ENCODE measurements at regions not wholly inside any gene's neighbourhood (a gene's known extent, or its start where the extent isn't known, plus 50 kb on each side); places are given as distances from the start of the nearest gene placed in this dataset.

GRCh38 chr21:24594082-24594481 lies 1013.2 kb downstream of the MRPL39 start:
- Histone ChIP-seq H3K4me2 (ENCODE audit: insufficient read depth, low read length) (no peak overlapping the region), H2AFZ (ENCODE audit: low read length) (no peak overlapping the region), H3K4me1 (ENCODE audit: insufficient read depth, low read length) (no peaks in the 10 kb centered on the region), H3K79me2 (ENCODE audit: insufficient read depth, low read length) (no peaks in the 10 kb centered on the region), H3K4me3 (ENCODE audit: insufficient read depth, low read length) (no peak overlapping the region), H3K9me3 (ENCODE audit: low read depth, low read length) (peaks cover 7% of the 10 kb centered on the region), H4K20me1 (ENCODE audit: insufficient read depth, low read length) (no peaks in the 10 kb centered on the region), H3K36me3 (ENCODE audit: insufficient read depth, low read length) (no peaks in the 10 kb centered on the region), H3K27ac (ENCODE audit: low read depth, low read length) (no peak overlapping the region), H3K27me3 (ENCODE audit: insufficient read depth, low read length) (no peaks in the 10 kb centered on the region)
- DNase-seq (ENCODE audit: insufficient read length, low spot score, missing footprints) = no peak
- no peak for TF ChIP-seq CTCF (IDR thresholded peaks at IDR 0.05; ENCODE audit: extremely low read depth, low read depth, low read length)

- Histone ChIP-seq H2AFZ (ENCODE audit: low read length) (no peak overlapping the region), H3K9me3 (ENCODE audit: low read depth, low read length) (peaks cover 7% of the 10 kb centered on the region), H3K36me3 (ENCODE audit: insufficient read depth, low read length) (no peaks in the 10 kb centered on the region), H3K27ac (ENCODE audit: low read depth, low read length) (no peak overlapping the region), H3K4me1 (ENCODE audit: insufficient read depth, low read length) (no peaks in the 10 kb centered on the region), H3K79me2 (ENCODE audit: insufficient read depth, low read length) (no peaks in the 10 kb centered on the region), H3K27me3 (ENCODE audit: insufficient read depth, low read length) (no peaks in the 10 kb centered on the region), H3K4me2 (ENCODE audit: insufficient read depth, low read length) (no peak overlapping the region), H4K20me1 (ENCODE audit: insufficient read depth, low read length) (no peaks in the 10 kb centered on the region), H3K4me3 (ENCODE audit: insufficient read depth, low read length) (no peak overlapping the region)
- TF ChIP-seq CTCF (IDR thresholded peaks at IDR 0.05; ENCODE audit: extremely low read depth, low read depth, low read length) = no peak
- DNase-seq (ENCODE audit: insufficient read length, low spot score, missing footprints) = no peak
Observed at GRCh38 chr21:24590261-24590660, 1017.0 kb downstream of the MRPL39 start.

- Histone ChIP-seq H3K36me3 (ENCODE audit: insufficient read depth, low read length) (no peaks in the 10 kb centered on the region), H4K20me1 (ENCODE audit: insufficient read depth, low read length) (no peaks in the 10 kb centered on the region), H2AFZ (ENCODE audit: low read length) (no peak overlapping the region), H3K9me3 (ENCODE audit: low read depth, low read length) (no peaks in the 10 kb centered on the region), H3K27me3 (ENCODE audit: insufficient read depth, low read length) (no peaks in the 10 kb centered on the region), H3K4me2 (ENCODE audit: insufficient read depth, low read length) (no peak overlapping the region), H3K79me2 (ENCODE audit: insufficient read depth, low read length) (no peaks in the 10 kb centered on the region), H3K27ac (ENCODE audit: low read depth, low read length) (no peak overlapping the region), H3K4me3 (ENCODE audit: insufficient read depth, low read length) (no peak overlapping the region), H3K4me1 (ENCODE audit: insufficient read depth, low read length) (no peaks in the 10 kb centered on the region)
- DNase-seq (ENCODE audit: insufficient read length, low spot score, missing footprints) = peak; percentile 4
- TF ChIP-seq CTCF (IDR thresholded peaks at IDR 0.05; ENCODE audit: extremely low read depth, low read depth, low read length) = no peak
Observed at GRCh38 chr21:24583473-24583872, 1023.8 kb downstream of the MRPL39 start.

GRCh38 chr21:24577301-24577700 lies 1030.0 kb downstream of the MRPL39 start:
- H3K36me3 ChIP-seq (ENCODE audit: insufficient read depth, low read length) = no peaks in the 10 kb centered on the region
- no peaks in the 10 kb centered on the region for H3K9me3 ChIP-seq (ENCODE audit: low read depth, low read length)
- H3K79me2 ChIP-seq (ENCODE audit: insufficient read depth, low read length) = no peaks in the 10 kb centered on the region
- no peaks in the 10 kb centered on the region for H3K27me3 ChIP-seq (ENCODE audit: insufficient read depth, low read length)
- no peak overlapping the region for H3K4me3 ChIP-seq (ENCODE audit: insufficient read depth, low read length)
- no peak overlapping the region for H3K27ac ChIP-seq (ENCODE audit: low read depth, low read length)
- H3K4me2 ChIP-seq (ENCODE audit: insufficient read depth, low read length) = no peak overlapping the region
- H3K4me1 ChIP-seq (ENCODE audit: insufficient read depth, low read length) = no peaks in the 10 kb centered on the region
- no peaks in the 10 kb centered on the region for H4K20me1 ChIP-seq (ENCODE audit: insufficient read depth, low read length)
- H2AFZ ChIP-seq (ENCODE audit: low read length) = no peak overlapping the region
- no peak for TF ChIP-seq CTCF (IDR thresholded peaks at IDR 0.05; ENCODE audit: extremely low read depth, low read depth, low read length)
- DNase-seq (ENCODE audit: insufficient read length, low spot score, missing footprints) = no peak
